Cardiac fibroblast (primary cell): ENCODE measurements at regions not wholly inside any gene's neighbourhood (a gene's known extent, or its start where the extent isn't known, plus 50 kb on each side); places are given as distances from the start of the nearest gene placed in this dataset.
"Not testable (repeated sequence)": the region's sequence is repeated elsewhere in the genome, so short reads cannot be mapped to it uniquely, and the experiment has no call there.

Source experiments
- DNase-seq, 2 donors: peaks; one replicate each; pipeline versions ENCODE4 v3.0.0 to v3.0.0-alpha.2; 2010; ENCODE audit warnings: low read depth in 2 of 2
- H3K4me3 ChIP-seq, 2 donors: replicated peaks in 1 of 2; 1 replicate in 1 of 2; 2 replicates in 1 of 2; pipeline ENCODE4 v1.5.1; 2011; ENCODE audit warnings: low read depth in 2 of 2, low read length in 2 of 2, mild to moderate bottlenecking in 2 of 2, moderate library complexity in 1 of 2
- TF ChIP-seq, protein P1 (sequence below): IDR thresholded peaks from one replicate; pipeline ENCODE4 v1.5.1; 2011; ENCODE audit warnings: low read depth, mild to moderate bottlenecking, low read length, inconsistent platforms

DNA sequence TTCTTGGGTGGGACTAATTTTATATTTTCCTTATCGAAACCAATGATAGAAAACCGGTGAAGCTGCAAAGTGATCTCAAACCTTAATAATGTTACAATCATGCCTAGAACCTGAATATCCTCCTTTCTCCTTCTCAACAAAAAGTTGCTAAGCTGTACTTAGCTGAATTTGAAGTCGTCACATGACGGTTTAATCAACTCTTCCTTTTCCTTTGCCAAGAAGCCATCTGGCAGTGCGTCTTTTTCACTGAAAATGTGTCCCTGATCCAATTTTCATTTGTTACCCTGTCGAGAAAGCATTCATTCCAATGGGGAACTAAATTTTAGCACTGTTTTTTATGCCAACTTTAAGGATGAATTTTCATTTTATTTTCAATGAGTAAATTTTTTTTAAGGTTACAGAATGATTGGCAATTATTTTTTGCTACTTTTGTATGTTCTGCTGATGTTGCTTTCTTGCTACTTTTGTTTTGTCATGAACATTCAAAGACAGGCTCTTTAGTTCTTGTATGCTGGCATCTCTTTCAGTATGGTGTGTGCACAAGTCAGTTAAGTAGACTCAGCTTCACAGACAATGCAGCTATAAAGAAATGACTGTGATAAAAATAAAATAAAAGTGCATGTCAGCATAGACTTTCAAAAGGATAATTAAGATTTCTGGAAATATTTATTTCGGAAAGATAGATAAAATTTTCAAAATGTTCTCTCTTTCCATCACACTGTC is 980.0 kb downstream of the DNAJB9 start:
- DNase-seq: peak in 1 of 2 donors; percentile 15
- TF ChIP-seq, protein P1, sequence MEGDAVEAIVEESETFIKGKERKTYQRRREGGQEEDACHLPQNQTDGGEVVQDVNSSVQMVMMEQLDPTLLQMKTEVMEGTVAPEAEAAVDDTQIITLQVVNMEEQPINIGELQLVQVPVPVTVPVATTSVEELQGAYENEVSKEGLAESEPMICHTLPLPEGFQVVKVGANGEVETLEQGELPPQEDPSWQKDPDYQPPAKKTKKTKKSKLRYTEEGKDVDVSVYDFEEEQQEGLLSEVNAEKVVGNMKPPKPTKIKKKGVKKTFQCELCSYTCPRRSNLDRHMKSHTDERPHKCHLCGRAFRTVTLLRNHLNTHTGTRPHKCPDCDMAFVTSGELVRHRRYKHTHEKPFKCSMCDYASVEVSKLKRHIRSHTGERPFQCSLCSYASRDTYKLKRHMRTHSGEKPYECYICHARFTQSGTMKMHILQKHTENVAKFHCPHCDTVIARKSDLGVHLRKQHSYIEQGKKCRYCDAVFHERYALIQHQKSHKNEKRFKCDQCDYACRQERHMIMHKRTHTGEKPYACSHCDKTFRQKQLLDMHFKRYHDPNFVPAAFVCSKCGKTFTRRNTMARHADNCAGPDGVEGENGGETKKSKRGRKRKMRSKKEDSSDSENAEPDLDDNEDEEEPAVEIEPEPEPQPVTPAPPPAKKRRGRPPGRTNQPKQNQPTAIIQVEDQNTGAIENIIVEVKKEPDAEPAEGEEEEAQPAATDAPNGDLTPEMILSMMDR: no peak
- H3K4me3 ChIP-seq: no peak overlapping the region

DNA sequence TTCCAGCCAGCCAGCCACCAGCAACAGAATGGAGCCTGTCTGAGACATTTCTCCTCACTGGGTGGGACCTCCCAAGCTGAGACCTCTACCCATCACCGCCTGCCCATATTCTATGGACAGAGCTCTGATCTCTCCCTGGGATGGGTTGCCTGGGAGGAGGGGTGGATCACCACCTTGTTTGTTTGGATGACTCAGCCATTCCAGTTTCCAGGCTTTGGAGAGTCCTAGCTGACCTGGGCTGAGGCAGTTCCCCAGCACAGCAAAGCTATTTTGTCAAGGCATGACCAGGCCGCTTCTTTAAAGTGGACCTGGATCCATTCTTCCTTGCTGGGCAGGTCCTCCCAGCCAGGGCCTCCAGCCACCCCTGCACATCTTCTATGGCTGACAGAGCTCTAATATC is 982.3 kb downstream of the DNAJB9 start:
- TF ChIP-seq, protein P1: no peak
- H3K4me3 ChIP-seq: no peak overlapping the region
- no peak for DNase-seq

DNA sequence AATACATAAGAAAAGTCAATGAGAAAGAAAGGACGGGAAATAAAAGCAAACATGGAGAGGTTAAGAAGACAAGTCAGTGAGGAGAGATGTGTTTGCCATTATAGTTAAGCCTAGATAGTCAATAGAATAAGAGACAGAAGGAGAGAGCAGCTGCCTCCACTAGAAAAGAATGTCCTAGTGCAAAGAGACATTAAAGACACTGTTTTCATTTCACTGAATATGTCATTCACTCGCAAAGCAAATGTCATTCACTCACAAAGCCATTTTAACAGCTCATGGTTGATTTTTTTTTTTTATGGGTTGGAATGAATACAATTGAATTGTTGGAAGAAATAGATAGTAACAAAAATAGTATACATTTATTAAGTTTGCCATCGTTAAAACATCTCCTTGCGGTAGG is 1007.6 kb downstream of the DNAJB9 start:
- DNase-seq: no peak
- TF ChIP-seq, protein P1: no peak
- H3K4me3 ChIP-seq: no peak overlapping the region

DNA sequence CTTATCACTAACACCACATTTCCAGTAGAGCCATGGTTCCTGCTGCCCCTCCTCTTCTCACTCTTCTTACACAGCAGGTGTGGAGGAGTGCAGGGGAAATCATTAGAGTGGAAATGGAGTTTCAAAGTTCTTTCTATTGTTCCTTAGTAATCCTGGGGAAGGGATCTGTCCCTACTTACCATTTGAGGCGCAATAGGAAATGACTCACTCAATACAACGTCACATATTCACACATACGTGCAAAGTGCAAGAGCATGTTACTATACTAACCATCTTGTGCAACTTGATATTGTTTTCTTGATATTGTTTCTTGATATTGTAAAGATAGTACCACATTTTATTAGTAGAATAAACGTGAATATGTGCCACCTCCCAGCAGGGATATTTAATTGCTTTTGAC is 1010.2 kb downstream of the DNAJB9 start:
- TF ChIP-seq, protein P1: no peak
- DNase-seq: no peak
- no peak overlapping the region for H3K4me3 ChIP-seq

DNA sequence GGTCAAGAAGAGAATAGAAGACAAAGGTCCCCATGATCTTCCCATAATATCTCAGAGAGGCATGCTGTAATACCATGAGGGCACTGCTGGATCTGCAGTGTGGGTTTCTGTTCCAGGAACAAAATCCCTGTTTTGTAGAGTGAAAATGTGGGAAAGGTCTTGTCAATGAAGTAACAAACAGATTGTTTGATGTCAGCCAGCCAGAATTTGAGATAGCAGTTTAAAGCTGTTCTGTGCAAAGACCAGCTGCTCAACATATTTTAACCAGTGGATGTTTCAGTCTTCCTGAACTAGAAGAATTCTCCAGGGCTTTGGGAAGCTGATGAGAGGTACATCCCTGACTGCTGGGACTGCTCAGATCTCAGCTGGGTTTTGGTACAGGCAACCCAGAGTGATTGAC is 1012.5 kb downstream of the DNAJB9 start:
- TF ChIP-seq, protein P1: no peak
- H3K4me3 ChIP-seq: no peak overlapping the region
- DNase-seq: no peak

DNA sequence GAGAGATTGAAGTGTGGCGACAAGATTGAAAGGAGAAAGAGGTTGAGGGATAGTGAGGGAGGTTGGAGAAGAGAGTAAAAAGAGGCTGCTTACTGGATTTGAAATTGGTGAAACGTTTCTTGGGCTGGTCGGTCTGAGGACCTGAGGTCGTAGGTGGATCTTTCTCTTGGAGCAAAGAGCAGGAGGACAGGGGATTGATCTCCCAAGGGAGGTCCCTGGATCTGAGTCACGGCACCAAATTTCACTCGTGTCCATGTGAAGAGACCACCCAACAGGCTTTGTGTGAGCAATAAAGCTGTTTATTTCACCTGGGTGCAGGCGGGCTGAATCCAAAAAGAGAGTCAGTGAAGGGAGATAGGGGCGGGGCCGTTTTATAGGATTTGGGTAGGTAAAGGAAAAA is 1027.3 kb downstream of the DNAJB9 start:
- H3K4me3 ChIP-seq, DNase-seq: not testable (repeated sequence)

DNA sequence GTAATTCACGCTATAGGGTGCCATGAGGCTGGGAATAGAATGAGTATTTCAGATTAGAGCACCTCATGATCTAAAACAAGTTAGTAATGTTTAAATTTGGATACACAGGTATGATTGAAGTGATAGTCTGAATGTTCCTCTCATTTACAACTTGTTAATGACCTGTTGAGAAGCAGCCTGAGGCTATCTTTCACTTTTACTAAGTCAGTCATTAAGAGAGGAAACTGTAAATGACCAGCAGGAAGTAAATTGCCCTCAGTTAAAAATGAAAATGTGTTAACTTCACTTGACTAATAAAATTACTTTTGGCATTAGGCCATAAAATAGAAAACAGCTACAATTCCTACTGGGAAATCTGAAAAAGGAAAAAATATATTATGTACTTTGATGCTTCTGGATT is 1042.0 kb downstream of the DNAJB9 start:
- TF ChIP-seq, protein P1: no peak
- H3K4me3 ChIP-seq: no peak overlapping the region
- no peak for DNase-seq
